ENCODE measurements at regions not wholly inside any gene's neighbourhood (a gene's known extent, or its start where the extent isn't known, plus 50 kb on each side); places are given as distances from the start of the nearest gene placed in this dataset.

DNA sequence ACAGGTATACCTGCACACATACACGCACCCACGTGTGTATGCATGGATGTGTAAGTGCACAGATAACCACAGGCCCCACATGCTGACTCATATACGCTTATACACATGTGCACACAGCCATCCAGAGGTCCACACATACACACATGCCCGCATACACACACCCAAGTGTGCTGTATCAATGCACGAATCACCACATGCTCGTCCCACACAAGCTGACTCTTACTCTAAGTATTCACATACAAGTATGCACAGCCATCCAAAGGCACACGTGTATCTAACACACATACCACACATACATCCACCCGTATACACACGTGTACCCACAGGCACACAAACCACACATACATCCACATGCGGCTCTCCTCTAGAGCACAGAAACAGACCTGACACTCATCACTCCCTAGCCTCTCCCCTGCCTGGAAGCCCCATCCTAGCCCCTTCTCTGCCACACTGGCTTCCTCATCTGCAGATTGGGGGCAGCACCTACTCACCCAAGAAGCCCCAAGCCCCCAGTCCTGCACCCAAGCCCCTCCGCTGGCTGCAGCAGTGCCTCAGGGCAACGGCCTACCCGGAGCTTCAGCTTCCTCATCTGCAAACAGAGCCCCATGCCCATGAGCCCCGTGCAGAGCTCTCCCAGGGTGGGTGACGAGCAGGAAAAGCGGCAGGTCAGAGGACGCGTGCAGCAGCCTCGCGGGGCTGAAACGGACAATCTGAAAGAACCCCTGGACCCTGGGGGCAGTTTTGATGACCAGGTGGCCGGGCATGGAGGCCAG is 105.4 kb downstream of the NCOR2 start:
- no peak for DNase-seq
- H3K36me3 ChIP-seq (ENCODE audit: insufficient read depth, low read length) = peaks cover 81% of the 10 kb centered on the region
- H3K27me3 ChIP-seq (ENCODE audit: insufficient read depth, low read length, poor library complexity) = no peaks in the 10 kb centered on the region
- no peaks in the 10 kb centered on the region for H3K9me3 ChIP-seq (ENCODE audit: insufficient read depth, low read length, severe bottlenecking)
- peak overlapping the region; percentile 15; the same call in 1 of the 2 replicates for H3K27ac ChIP-seq (ENCODE audit: low read length)
- no peak overlapping the region for H2AFZ ChIP-seq (ENCODE audit: low read depth, low read length)
- H3K4me1 ChIP-seq (ENCODE audit: insufficient read depth, low read length) = peaks cover 17% of the 10 kb centered on the region
- ATAC-seq (ENCODE audit: insufficient read depth, low read depth) = no peak
- H3K4me3 ChIP-seq (ENCODE audit: low read depth in 1 of 2, low read length in 2 of 2) = no peak overlapping the region
- peaks cover 82% of the 10 kb centered on the region for H4K20me1 ChIP-seq (ENCODE audit: insufficient read depth, low read length)
- H3K79me2 ChIP-seq (ENCODE audit: insufficient read depth, low read length) = peaks cover 28% of the 10 kb centered on the region
- no peak for TF ChIP-seq EZH2 (IDR thresholded peaks at IDR 0.05; ENCODE audit: borderline replicate concordance, low read depth, low read length, severe bottlenecking)
- H3K4me2 ChIP-seq (ENCODE audit: insufficient read depth, low read length) = no peak overlapping the region
- H3K9ac ChIP-seq (ENCODE audit: low read depth, low read length) = no peak overlapping the region

DNA sequence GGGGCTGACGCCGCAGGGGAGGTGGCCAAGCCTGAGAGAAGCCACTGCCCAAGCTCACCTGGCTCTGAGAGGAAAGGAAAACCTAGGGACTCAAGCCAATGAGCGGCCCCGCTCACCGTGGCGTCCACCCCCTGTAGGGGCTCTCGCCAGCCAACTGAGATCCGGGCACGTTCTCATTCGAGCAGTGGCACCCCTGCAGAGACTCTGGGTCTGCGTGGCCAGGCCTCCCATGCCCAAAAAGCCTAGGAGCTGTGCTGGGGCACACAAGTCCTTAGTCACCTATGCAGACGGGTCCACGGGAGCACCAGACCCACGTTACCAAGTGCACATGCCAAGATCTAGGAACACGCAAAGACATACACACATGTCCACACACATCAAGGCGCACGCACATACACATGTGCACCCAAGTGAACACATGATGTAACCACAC is 106.2 kb downstream of the NCOR2 start:
- no peak overlapping the region for H2AFZ ChIP-seq (ENCODE audit: low read depth, low read length)
- ATAC-seq (ENCODE audit: insufficient read depth, low read depth) (no peak), DNase-seq (no peak)
- peaks cover 28% of the 10 kb centered on the region for H3K79me2 ChIP-seq (ENCODE audit: insufficient read depth, low read length)
- peaks cover 10% of the 10 kb centered on the region for H3K4me1 ChIP-seq (ENCODE audit: insufficient read depth, low read length)
- no peaks in the 10 kb centered on the region for H3K27me3 ChIP-seq (ENCODE audit: insufficient read depth, low read length, poor library complexity)
- peak overlapping the region; percentile 15; the same call in 1 of the 2 replicates for H3K27ac ChIP-seq (ENCODE audit: low read length)
- H3K4me2 ChIP-seq (ENCODE audit: insufficient read depth, low read length) = no peak overlapping the region
- no peak overlapping the region for H3K4me3 ChIP-seq (ENCODE audit: low read depth in 1 of 2, low read length in 2 of 2)
- peaks cover 76% of the 10 kb centered on the region for H4K20me1 ChIP-seq (ENCODE audit: insufficient read depth, low read length)
- peaks cover 85% of the 10 kb centered on the region for H3K36me3 ChIP-seq (ENCODE audit: insufficient read depth, low read length)
- no peak for TF ChIP-seq EZH2 (IDR thresholded peaks at IDR 0.05; ENCODE audit: borderline replicate concordance, low read depth, low read length, severe bottlenecking)
- no peak for TF ChIP-seq CTCF (IDR thresholded peaks at IDR 0.05; ENCODE audit: borderline replicate concordance, extremely low read depth, low read length, poor library complexity, severe bottlenecking)
- no peak overlapping the region for H3K9ac ChIP-seq (ENCODE audit: low read depth, low read length)
- no peaks in the 10 kb centered on the region for H3K9me3 ChIP-seq (ENCODE audit: insufficient read depth, low read length, severe bottlenecking)

GRCh38 chr12:124460771-124461170 is 106.6 kb downstream of the NCOR2 start:
- Histone ChIP-seq H3K4me2 (ENCODE audit: insufficient read depth, low read length) (no peak overlapping the region), H2AFZ (ENCODE audit: low read depth, low read length) (no peak overlapping the region), H3K79me2 (ENCODE audit: insufficient read depth, low read length) (peaks cover 25% of the 10 kb centered on the region), H3K9ac (ENCODE audit: low read depth, low read length) (no peak overlapping the region), H3K9me3 (ENCODE audit: insufficient read depth, low read length, severe bottlenecking) (no peaks in the 10 kb centered on the region), H3K36me3 (ENCODE audit: insufficient read depth, low read length) (peaks cover 87% of the 10 kb centered on the region), H3K27ac (ENCODE audit: low read length) (no peak overlapping the region), H3K4me3 (ENCODE audit: low read depth in 1 of 2, low read length in 2 of 2) (no peak overlapping the region), H3K27me3 (ENCODE audit: insufficient read depth, low read length, poor library complexity) (no peaks in the 10 kb centered on the region), H3K4me1 (ENCODE audit: insufficient read depth, low read length) (peaks cover 5% of the 10 kb centered on the region), H4K20me1 (ENCODE audit: insufficient read depth, low read length) (peaks cover 78% of the 10 kb centered on the region)
- TF ChIP-seq CTCF (IDR thresholded peaks at IDR 0.05; ENCODE audit: borderline replicate concordance, extremely low read depth, low read length, poor library complexity, severe bottlenecking) (no peak), EZH2 (IDR thresholded peaks at IDR 0.05; ENCODE audit: borderline replicate concordance, low read depth, low read length, severe bottlenecking) (no peak)
- ATAC-seq (ENCODE audit: insufficient read depth, low read depth) = no peak
- no peak for DNase-seq

- H3K4me3 ChIP-seq (ENCODE audit: low read depth in 1 of 2, low read length in 2 of 2) = no peak overlapping the region
- peaks cover 76% of the 10 kb centered on the region for H4K20me1 ChIP-seq (ENCODE audit: insufficient read depth, low read length)
- H3K9ac ChIP-seq (ENCODE audit: low read depth, low read length) = no peak overlapping the region
- no peaks in the 10 kb centered on the region for H3K27me3 ChIP-seq (ENCODE audit: insufficient read depth, low read length, poor library complexity)
- H3K9me3 ChIP-seq (ENCODE audit: insufficient read depth, low read length, severe bottlenecking) = no peaks in the 10 kb centered on the region
- ATAC-seq (ENCODE audit: insufficient read depth, low read depth) (no peak), DNase-seq (no peak)
- H3K4me1 ChIP-seq (ENCODE audit: insufficient read depth, low read length) = no peaks in the 10 kb centered on the region
- TF ChIP-seq CTCF (IDR thresholded peaks at IDR 0.05; ENCODE audit: borderline replicate concordance, extremely low read depth, low read length, poor library complexity, severe bottlenecking) = no peak
- TF ChIP-seq EZH2 (IDR thresholded peaks at IDR 0.05; ENCODE audit: borderline replicate concordance, low read depth, low read length, severe bottlenecking) = no peak
- H3K79me2 ChIP-seq (ENCODE audit: insufficient read depth, low read length) = peaks cover 18% of the 10 kb centered on the region
- H3K4me2 ChIP-seq (ENCODE audit: insufficient read depth, low read length) = no peak overlapping the region
- H3K27ac ChIP-seq (ENCODE audit: low read length) = no peak overlapping the region
- H2AFZ ChIP-seq (ENCODE audit: low read depth, low read length) = no peak overlapping the region
- peaks cover 87% of the 10 kb centered on the region for H3K36me3 ChIP-seq (ENCODE audit: insufficient read depth, low read length)
Observed at GRCh38 chr12:124459852-124460645, 107.4 kb downstream of the NCOR2 start.
